ENCODE measurements at regions not wholly inside any gene's neighbourhood (a gene's known extent, or its start where the extent isn't known, plus 50 kb on each side); places are given as distances from the start of the nearest gene placed in this dataset.

DNA sequence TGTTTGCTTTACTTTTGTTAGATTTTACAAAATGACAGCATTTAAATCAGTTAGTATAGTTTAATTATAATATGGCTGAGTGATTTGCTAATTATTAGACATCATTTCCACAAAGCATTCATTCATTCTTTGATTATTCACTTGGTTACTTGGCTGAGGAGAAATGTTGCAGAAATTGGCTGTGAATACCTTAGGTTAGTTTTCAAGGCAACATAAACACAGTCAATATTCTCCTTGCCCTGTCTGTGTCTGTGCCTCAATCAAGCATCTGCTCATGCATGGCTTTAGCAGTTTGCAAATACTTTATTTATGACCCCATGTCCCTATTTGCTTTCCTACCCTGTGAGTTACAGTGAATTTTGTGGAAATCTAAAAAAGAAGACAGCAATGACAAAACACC is 718.3 kb downstream of the EPM2A start:
- H3K27ac ChIP-seq (ENCODE audit: low read depth, low read length), result no peak overlapping the region
- H2AFZ ChIP-seq (ENCODE audit: low read length), result no peak overlapping the region
- no peak overlapping the region for H3K18ac ChIP-seq (ENCODE audit: extremely low read depth, low read length)
- no peak overlapping the region for H4K8ac ChIP-seq (ENCODE audit: extremely low read depth, insufficient read depth, low read length)
- no peaks in the 10 kb centered on the region for H3K79me2 ChIP-seq (ENCODE audit: control insufficient read depth in 1 of 2, insufficient read depth in 2 of 2, low read length in 2 of 2)
- H3K4me1 ChIP-seq (replicated peaks in 1 of 4; ENCODE audit: control insufficient read depth in 3 of 4, insufficient read depth in 4 of 4, low read length in 3 of 4), result peaks cover 0 to 4% (median 0%) of the 10 kb centered on the region in 4 experiments; a peak in 1 of 7 replicates
- POLR2A ChIA-PET (ENCODE audit: partially characterized antibody), result no interaction called here
- no peak overlapping the region for H2AK5ac ChIP-seq (ENCODE audit: low read depth, low read length)
- no peaks in the 10 kb centered on the region for H3K79me1 ChIP-seq (ENCODE audit: low read depth, low read length)
- no peak overlapping the region for H2BK20ac ChIP-seq (ENCODE audit: low read length)
- no peak overlapping the region for H3K9ac ChIP-seq (replicated peaks in 1 of 4; ENCODE audit: extremely low read depth in 1 of 4, low read depth in 3 of 4, low read length in 3 of 4)
- H3K23me2 ChIP-seq (ENCODE audit: low read depth, low read length), result no peaks in the 10 kb centered on the region
- no peak overlapping the region for H3K14ac ChIP-seq (ENCODE audit: insufficient read length)
- DNase-seq (ENCODE audit: low read depth in 1 of 2, low spot score in 2 of 2) (no peak), FAIRE-seq (no peak)
- H3K9me3 ChIP-seq (ENCODE audit: insufficient read depth in 2 of 2, low read depth in 1 of 2, low read length in 1 of 2), result no peaks in the 10 kb centered on the region
- no peak overlapping the region for H4K5ac ChIP-seq (ENCODE audit: insufficient read length, low read depth, low read length)
- no peak overlapping the region for H2BK12ac ChIP-seq (ENCODE audit: low read depth, low read length)
- no peak overlapping the region for H3K4me3 ChIP-seq (ENCODE audit: extremely low read depth in 1 of 4, insufficient read depth in 2 of 4, low read depth in 3 of 4, low read length in 4 of 4)
- no peaks in the 10 kb centered on the region for H3K36me3 ChIP-seq (ENCODE audit: control insufficient read depth in 2 of 4, insufficient read depth in 4 of 4, low read length in 3 of 4)
- CTCF ChIA-PET (ENCODE audit: partially characterized antibody), result no interaction called here
- no peak overlapping the region for H3K4ac ChIP-seq (replicated peaks; ENCODE audit: insufficient read length, low read depth, low read length)
- no peaks in the 10 kb centered on the region for H4K20me1 ChIP-seq (replicated peaks in 1 of 2; ENCODE audit: control insufficient read depth in 1 of 2, insufficient read depth in 2 of 2, low read length in 2 of 2)
- no peak overlapping the region for H3K56ac ChIP-seq (replicated peaks; ENCODE audit: insufficient read length, low read depth, low read length)
- H4K91ac ChIP-seq (replicated peaks; ENCODE audit: insufficient read length, low read length), result no peak overlapping the region
- H2BK120ac ChIP-seq (replicated peaks; ENCODE audit: low read depth, low read length), result no peak overlapping the region
- no peak overlapping the region for H2BK15ac ChIP-seq (ENCODE audit: low read length)
- no peak overlapping the region for H3K4me2 ChIP-seq (ENCODE audit: insufficient read depth in 1 of 2, low read depth in 2 of 2, low read length in 2 of 2)
- no peak overlapping the region for H2BK5ac ChIP-seq (ENCODE audit: low read depth, low read length)
- no peaks in the 10 kb centered on the region for H3K27me3 ChIP-seq (replicated peaks in 1 of 4; ENCODE audit: control insufficient read depth in 3 of 4, extremely low read depth in 1 of 4, insufficient read depth in 3 of 4, low read length in 3 of 4)
- H3K23ac ChIP-seq (ENCODE audit: insufficient read length), result no peak overlapping the region
- TF ChIP-seq POLR2AphosphoS5 (IDR thresholded peaks at IDR 0.05; ENCODE audit: low read depth, low read length) (no peak), TEAD4 (IDR thresholded peaks at IDR 0.05; ENCODE audit: low read depth, low read length) (no peak), EGR1 (IDR thresholded peaks at IDR 0.05; ENCODE audit: borderline replicate concordance, low read depth, low read length) (no peak), POU5F1 (IDR thresholded peaks at IDR 0.05; ENCODE audit: low read depth, low read length) (no peak), RAD21 (IDR thresholded peaks at IDR 0.05 in 1 of 2, conservative IDR thresholded peaks at IDR 0.05 in 1 of 2; ENCODE audit: low read depth in 2 of 2, low read length in 2 of 2) (no peak), BRCA1 (IDR thresholded peaks at IDR 0.05; ENCODE audit: low read depth, low read length) (no peak), CBX8 (IDR thresholded peaks at IDR 0.05; ENCODE audit: borderline replicate concordance, low read depth, low read length) (no peak), CBX5 (IDR thresholded peaks at IDR 0.05; ENCODE audit: low read depth, low read length) (no peak), HDAC6 (IDR thresholded peaks at IDR 0.05; ENCODE audit: low read depth, low read length) (no peak), FOSL1 (IDR thresholded peaks at IDR 0.05; ENCODE audit: insufficient read depth, low read depth, low read length) (no peak), PHF8 (conservative IDR thresholded peaks at IDR 0.05; ENCODE audit: low read depth, low read length) (no peak), CHD1 (IDR thresholded peaks at IDR 0.05; ENCODE audit: low read depth, low read length) (no peak)
- TF ChIP-seq, protein P1, sequence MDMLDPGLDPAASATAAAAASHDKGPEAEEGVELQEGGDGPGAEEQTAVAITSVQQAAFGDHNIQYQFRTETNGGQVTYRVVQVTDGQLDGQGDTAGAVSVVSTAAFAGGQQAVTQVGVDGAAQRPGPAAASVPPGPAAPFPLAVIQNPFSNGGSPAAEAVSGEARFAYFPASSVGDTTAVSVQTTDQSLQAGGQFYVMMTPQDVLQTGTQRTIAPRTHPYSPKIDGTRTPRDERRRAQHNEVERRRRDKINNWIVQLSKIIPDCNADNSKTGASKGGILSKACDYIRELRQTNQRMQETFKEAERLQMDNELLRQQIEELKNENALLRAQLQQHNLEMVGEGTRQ (IDR thresholded peaks at IDR 0.05; ENCODE audit: low read length), result no peak

Measured in H1 (cell line).